Peyer's patch (tissue), 4 donors: ENCODE measurements at regions not wholly inside any gene's neighbourhood (a gene's known extent, or its start where the extent isn't known, plus 50 kb on each side); places are given as distances from the start of the nearest gene placed in this dataset.

Experiments used
- DNase-seq, 3 donors: peaks; one replicate each; pipeline ENCODE4 v3.0.0-alpha.2; 2017 to 2019
- H3K27ac ChIP-seq, 4 donors: fragments of 200-600 bp; sonication (generic); one replicate each; pipeline ENCODE4 v1.5.1; 2016 to 2019
- H3K27me3 ChIP-seq, 2 donors: fragments of 200-600 bp; sonication (generic); one replicate each; pipeline ENCODE4 v1.5.1; 2019
- H3K36me3 ChIP-seq, 3 donors: fragments of 200-600 bp; sonication (generic); one replicate each; pipeline ENCODE4 v1.5.1; 2016 to 2019
- H3K4me1 ChIP-seq, 4 donors: fragments of 200-600 bp; sonication (generic); one replicate each; pipeline ENCODE4 v1.5.1; 2016 to 2019
- H3K4me3 ChIP-seq, 4 donors: fragments of 200-600 bp; sonication (generic); 1 replicate in 3 of 4; 2 replicates in 1 of 4; pipeline ENCODE4 v1.5.1; 2016 to 2019; ENCODE audit warnings: mild to moderate bottlenecking in 1 of 4
- H3K9me3 ChIP-seq, 4 donors: fragments of 200-600 bp; sonication (generic); one replicate each; pipeline ENCODE4 v1.5.1; 2016 to 2019; ENCODE audit warnings: mild to moderate bottlenecking in 1 of 4
- CTCF ChIP-seq, 6 experiments: fragments of 450-650 bp in 4 of 6; fragments of 200-600 bp in 2 of 6; sonication (generic) in 1 of 6; IDR thresholded peaks; one replicate each; pipeline ENCODE4 v1.5.1; 2017 to 2019; ENCODE audit warnings: antibody characterized with exemption in 6 of 6, mild to moderate bottlenecking in 3 of 6, moderate library complexity in 1 of 6
- POLR2A ChIP-seq, 2 donors: fragments of 450-650 bp; IDR thresholded peaks; one replicate each; pipeline ENCODE4 v1.5.1; 2017; ENCODE audit warnings: antibody characterized with exemption in 2 of 2, mild to moderate bottlenecking in 2 of 2, moderate library complexity in 2 of 2

DNA sequence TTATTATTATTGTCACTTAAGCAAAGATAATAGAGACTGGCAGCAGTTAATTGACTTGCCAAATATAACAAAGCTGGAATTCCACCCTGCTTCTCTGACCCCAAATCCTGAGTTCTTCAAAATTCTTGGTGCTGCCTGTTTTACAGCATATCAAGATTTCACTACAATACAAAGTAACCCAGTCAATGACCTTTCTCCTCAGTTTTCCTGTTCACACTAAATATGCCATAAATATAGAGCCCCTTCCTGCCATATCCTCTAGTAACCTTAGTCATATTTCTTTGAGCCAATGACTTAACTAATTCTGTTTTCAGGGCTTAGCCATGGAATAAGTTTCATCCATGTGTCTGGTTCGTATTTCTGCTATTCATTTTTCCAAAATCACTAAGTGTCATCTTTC lies 315.3 kb upstream of the HS3ST1 start:
- DNase-seq, result no peak
- H3K27me3 ChIP-seq, result no peaks in the 10 kb centered on the region
- no peak for TF ChIP-seq CTCF (IDR thresholded peaks at IDR 0.05)
- TF ChIP-seq POLR2A (IDR thresholded peaks at IDR 0.05), result no peak
- H3K27ac ChIP-seq, result no peak overlapping the region
- H3K4me3 ChIP-seq, result no peak overlapping the region
- H3K9me3 ChIP-seq, result no peaks in the 10 kb centered on the region
- H3K36me3 ChIP-seq, result no peaks in the 10 kb centered on the region
- peaks cover 0 to 8% (median 0%) of the 10 kb centered on the region in 4 donors for H3K4me1 ChIP-seq

DNA sequence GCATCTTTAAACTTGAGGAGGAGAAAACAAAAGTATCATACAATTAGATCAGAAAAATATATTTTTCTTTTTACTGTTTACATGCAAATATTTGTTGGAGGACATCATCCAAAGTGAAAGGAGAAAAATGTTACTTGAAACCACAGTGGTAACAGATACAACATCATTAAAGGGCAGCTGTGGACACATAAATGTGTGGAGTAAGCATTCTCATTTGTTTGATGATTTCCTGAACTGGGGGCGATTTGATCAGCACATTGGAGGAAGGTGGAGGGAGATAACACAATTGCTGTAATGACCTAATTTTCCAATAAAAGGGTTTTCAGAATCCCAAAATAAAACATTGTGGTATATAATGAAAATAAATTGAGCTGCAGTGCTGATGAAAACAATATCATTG lies 314.5 kb upstream of the HS3ST1 start:
- Histone ChIP-seq H3K4me3 (no peak overlapping the region), H3K27ac (no peak overlapping the region), H3K27me3 (no peaks in the 10 kb centered on the region), H3K4me1 (peaks cover 0 to 8% (median 0%) of the 10 kb centered on the region in 4 donors), H3K9me3 (no peaks in the 10 kb centered on the region), H3K36me3 (no peaks in the 10 kb centered on the region)
- TF ChIP-seq POLR2A (IDR thresholded peaks at IDR 0.05), result no peak
- no peak for TF ChIP-seq CTCF (IDR thresholded peaks at IDR 0.05)
- DNase-seq, result no peak

- Histone ChIP-seq H3K4me1 (peaks cover 0 to 8% (median 0%) of the 10 kb centered on the region in 4 donors), H3K36me3 (no peaks in the 10 kb centered on the region), H3K27ac (peak overlapping the region in 1 of 4 donors; percentile 12), H3K4me3 (no peak overlapping the region), H3K9me3 (no peaks in the 10 kb centered on the region), H3K27me3 (no peaks in the 10 kb centered on the region)
- no peak for DNase-seq
- TF ChIP-seq CTCF (IDR thresholded peaks at IDR 0.05) (no peak), POLR2A (IDR thresholded peaks at IDR 0.05) (no peak)
These were observed 312.5 kb upstream of the HS3ST1 start for GRCh38 chr4:11741190-11741652.

- no peak overlapping the region for H3K4me3 ChIP-seq
- DNase-seq, result no peak
- no peaks in the 10 kb centered on the region for H3K36me3 ChIP-seq
- no peak overlapping the region for H3K27ac ChIP-seq
- H3K9me3 ChIP-seq, result no peaks in the 10 kb centered on the region
- H3K27me3 ChIP-seq, result no peaks in the 10 kb centered on the region
- peaks cover 0 to 8% (median 0%) of the 10 kb centered on the region in 4 donors for H3K4me1 ChIP-seq
- TF ChIP-seq CTCF (IDR thresholded peaks at IDR 0.05) (no peak), POLR2A (IDR thresholded peaks at IDR 0.05) (no peak)
These were observed 311.3 kb upstream of the HS3ST1 start for GRCh38 chr4:11739992-11740391.

DNA sequence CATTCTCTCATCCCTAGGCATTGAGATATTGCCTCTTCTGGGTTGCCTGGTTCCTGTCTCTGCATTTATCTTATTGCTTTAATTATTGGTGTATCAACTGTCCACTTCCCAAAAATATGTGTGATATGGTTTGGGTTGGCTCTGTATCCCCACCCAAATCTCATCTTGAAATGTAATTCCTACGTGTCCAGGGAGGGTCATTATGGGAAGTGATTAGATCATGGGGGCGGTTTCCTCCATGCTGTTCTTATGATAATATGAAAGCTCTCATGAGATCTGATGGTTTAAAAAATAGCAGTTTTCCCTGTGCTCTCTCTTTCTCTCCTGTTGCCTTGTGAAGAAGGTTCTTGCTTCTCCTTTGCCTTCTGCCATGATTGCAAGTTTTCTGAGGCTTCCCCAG lies 308.3 kb upstream of the HS3ST1 start:
- peaks cover 0 to 8% (median 0%) of the 10 kb centered on the region in 4 donors for H3K4me1 ChIP-seq
- no peak overlapping the region for H3K27ac ChIP-seq
- no peak for DNase-seq
- no peaks in the 10 kb centered on the region for H3K36me3 ChIP-seq
- H3K4me3 ChIP-seq, result no peak overlapping the region
- H3K9me3 ChIP-seq, result no peaks in the 10 kb centered on the region
- H3K27me3 ChIP-seq, result no peaks in the 10 kb centered on the region
- no peak for TF ChIP-seq CTCF (IDR thresholded peaks at IDR 0.05)
- TF ChIP-seq POLR2A (IDR thresholded peaks at IDR 0.05), result no peak

GRCh38 chr4:11735651-11736050 lies 307.0 kb upstream of the HS3ST1 start:
- Histone ChIP-seq H3K4me3 (no peak overlapping the region), H3K36me3 (no peaks in the 10 kb centered on the region), H3K4me1 (peaks cover 0 to under 1% (median 0%) of the 10 kb centered on the region in 4 donors), H3K27me3 (no peaks in the 10 kb centered on the region), H3K9me3 (no peaks in the 10 kb centered on the region), H3K27ac (no peak overlapping the region)
- no peak for DNase-seq
- TF ChIP-seq POLR2A (IDR thresholded peaks at IDR 0.05) (no peak), CTCF (IDR thresholded peaks at IDR 0.05) (no peak)
